ENCODE measurements at regions not wholly inside any gene's neighbourhood (a gene's known extent, or its start where the extent isn't known, plus 50 kb on each side); places are given as distances from the start of the nearest gene placed in this dataset.

GRCh38 chr11:119980431-119980830 lies 157.5 kb downstream of the TRIM29 start:
- H3K9me3 ChIP-seq: no peaks in the 10 kb centered on the region
- H3K4me1 ChIP-seq (ENCODE audit: control insufficient read depth in 1 of 2, low read depth in 2 of 2): no peaks in the 10 kb centered on the region
- ATAC-seq (ENCODE audit: insufficient number of reproducible peaks, low FRiP score, low read depth) (no peak), DNase-seq (ENCODE audit: low spot score) (no peak)
- no peaks in the 10 kb centered on the region for H3K27me3 ChIP-seq (replicated peaks; ENCODE audit: insufficient read depth)
- no peaks in the 10 kb centered on the region for H3K36me3 ChIP-seq
- TF ChIP-seq, protein P1, sequence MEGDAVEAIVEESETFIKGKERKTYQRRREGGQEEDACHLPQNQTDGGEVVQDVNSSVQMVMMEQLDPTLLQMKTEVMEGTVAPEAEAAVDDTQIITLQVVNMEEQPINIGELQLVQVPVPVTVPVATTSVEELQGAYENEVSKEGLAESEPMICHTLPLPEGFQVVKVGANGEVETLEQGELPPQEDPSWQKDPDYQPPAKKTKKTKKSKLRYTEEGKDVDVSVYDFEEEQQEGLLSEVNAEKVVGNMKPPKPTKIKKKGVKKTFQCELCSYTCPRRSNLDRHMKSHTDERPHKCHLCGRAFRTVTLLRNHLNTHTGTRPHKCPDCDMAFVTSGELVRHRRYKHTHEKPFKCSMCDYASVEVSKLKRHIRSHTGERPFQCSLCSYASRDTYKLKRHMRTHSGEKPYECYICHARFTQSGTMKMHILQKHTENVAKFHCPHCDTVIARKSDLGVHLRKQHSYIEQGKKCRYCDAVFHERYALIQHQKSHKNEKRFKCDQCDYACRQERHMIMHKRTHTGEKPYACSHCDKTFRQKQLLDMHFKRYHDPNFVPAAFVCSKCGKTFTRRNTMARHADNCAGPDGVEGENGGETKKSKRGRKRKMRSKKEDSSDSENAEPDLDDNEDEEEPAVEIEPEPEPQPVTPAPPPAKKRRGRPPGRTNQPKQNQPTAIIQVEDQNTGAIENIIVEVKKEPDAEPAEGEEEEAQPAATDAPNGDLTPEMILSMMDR (IDR thresholded peaks at IDR 0.05): no peak
- no peak overlapping the region for H3K4me3 ChIP-seq
- no peak overlapping the region for H3K27ac ChIP-seq

- H3K27me3 ChIP-seq (replicated peaks; ENCODE audit: insufficient read depth): no peaks in the 10 kb centered on the region
These were observed 158.2 kb downstream of the TRIM29 start for GRCh38 chr11:119979701-119980100.

GRCh38 chr11:119978696-119979095 lies 159.2 kb downstream of the TRIM29 start:
- Histone ChIP-seq H3K27ac (no peak overlapping the region), H3K4me3 (no peak overlapping the region), H3K27me3 (replicated peaks; ENCODE audit: insufficient read depth) (no peaks in the 10 kb centered on the region), H3K4me1 (ENCODE audit: control insufficient read depth in 1 of 2, low read depth in 2 of 2) (no peaks in the 10 kb centered on the region), H3K9me3 (no peaks in the 10 kb centered on the region), H3K36me3 (no peaks in the 10 kb centered on the region)
- TF ChIP-seq, protein P1 (IDR thresholded peaks at IDR 0.05): no peak
- DNase-seq (ENCODE audit: low spot score) (no peak), ATAC-seq (ENCODE audit: insufficient number of reproducible peaks, low FRiP score, low read depth) (no peak)

More at GRCh38 chr11:119979701-119980100, 158.2 kb downstream of the TRIM29 start:
- H3K36me3 ChIP-seq: no peaks in the 10 kb centered on the region
- TF ChIP-seq, protein P1 (IDR thresholded peaks at IDR 0.05): no peak
- H3K9me3 ChIP-seq: no peaks in the 10 kb centered on the region
- H3K4me3 ChIP-seq: no peak overlapping the region
- H3K4me1 ChIP-seq (ENCODE audit: control insufficient read depth in 1 of 2, low read depth in 2 of 2): no peaks in the 10 kb centered on the region
- no peak for ATAC-seq (ENCODE audit: insufficient number of reproducible peaks, low FRiP score, low read depth)
- no peak overlapping the region for H3K27ac ChIP-seq
- no peak for DNase-seq (ENCODE audit: low spot score)

GRCh38 chr11:119977881-119978280 lies 160.0 kb downstream of the TRIM29 start:
- H3K27me3 ChIP-seq (replicated peaks; ENCODE audit: insufficient read depth): no peaks in the 10 kb centered on the region
- TF ChIP-seq, protein P1 (IDR thresholded peaks at IDR 0.05): no peak
- no peaks in the 10 kb centered on the region for H3K9me3 ChIP-seq
- H3K27ac ChIP-seq: no peak overlapping the region
- DNase-seq (ENCODE audit: low spot score) (no peak), ATAC-seq (ENCODE audit: insufficient number of reproducible peaks, low FRiP score, low read depth) (no peak)
- H3K4me3 ChIP-seq: no peak overlapping the region
- H3K36me3 ChIP-seq: no peaks in the 10 kb centered on the region
- no peaks in the 10 kb centered on the region for H3K4me1 ChIP-seq (ENCODE audit: control insufficient read depth in 1 of 2, low read depth in 2 of 2)

GRCh38 chr11:119977561-119977860 lies 160.4 kb downstream of the TRIM29 start:
- TF ChIP-seq, protein P1 (IDR thresholded peaks at IDR 0.05): no peak
- no peaks in the 10 kb centered on the region for H3K36me3 ChIP-seq
- H3K27ac ChIP-seq: no peak overlapping the region
- no peaks in the 10 kb centered on the region for H3K27me3 ChIP-seq (replicated peaks; ENCODE audit: insufficient read depth)
- H3K4me3 ChIP-seq: no peak overlapping the region
- no peaks in the 10 kb centered on the region for H3K4me1 ChIP-seq (ENCODE audit: control insufficient read depth in 1 of 2, low read depth in 2 of 2)
- ATAC-seq (ENCODE audit: insufficient number of reproducible peaks, low FRiP score, low read depth) (no peak), DNase-seq (ENCODE audit: low spot score) (no peak)
- H3K9me3 ChIP-seq: no peaks in the 10 kb centered on the region
